GM21576 (cell line): ENCODE measurements at regions not wholly inside any gene's neighbourhood (a gene's known extent, or its start where the extent isn't known, plus 50 kb on each side); places are given as distances from the start of the nearest gene placed in this dataset.
"Not testable (repeated sequence)": the region's sequence is repeated elsewhere in the genome, so short reads cannot be mapped to it uniquely, and the experiment has no call there.

Experiments
- ATAC-seq: cut with Tn5 transposase; IDR thresholded peaks from one replicate; pipeline ENCODE4 v1.9.1; 2021; ENCODE audit warnings: mild to moderate bottlenecking, moderate library complexity; ENCODE audit not compliant: unreplicated experiment

DNA sequence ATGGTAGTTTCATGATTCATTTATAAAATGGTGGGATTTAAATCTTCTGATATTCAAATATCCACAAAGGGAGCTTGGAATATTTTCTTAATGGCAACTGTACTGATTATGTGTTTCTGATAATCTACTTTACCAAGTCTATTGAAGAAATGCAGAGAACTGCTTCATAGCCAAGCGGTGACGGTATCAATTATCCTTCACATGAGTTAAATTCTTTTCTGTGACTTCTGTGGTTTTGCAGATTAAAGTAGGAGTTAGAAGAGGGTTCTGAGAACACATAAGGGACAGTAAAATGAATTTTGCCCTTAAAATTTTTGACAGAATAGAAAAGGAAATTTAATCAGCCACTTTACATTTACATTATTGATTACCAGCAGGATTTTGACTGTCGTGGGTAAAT, 563.2 kb downstream of the GBE1 start:
- no peak for ATAC-seq

DNA sequence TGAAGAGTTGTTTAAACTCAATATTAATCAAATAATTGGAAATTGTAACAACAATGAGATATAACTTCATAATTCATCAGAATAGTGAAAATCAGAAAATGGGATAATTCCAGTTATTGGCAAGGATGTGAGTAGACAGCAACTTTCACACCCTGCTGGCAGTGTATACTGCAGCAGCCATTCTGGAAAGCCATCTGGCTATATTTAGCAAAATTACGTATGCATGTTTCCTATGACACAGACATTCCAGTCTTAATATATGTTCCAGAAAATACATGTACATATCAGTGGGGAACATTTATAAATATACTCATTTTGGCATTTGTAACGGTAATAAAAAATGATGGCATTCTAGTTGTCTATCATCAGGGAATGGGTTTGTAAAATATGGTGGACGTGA, 564.1 kb downstream of the GBE1 start:
- ATAC-seq = no peak

DNA sequence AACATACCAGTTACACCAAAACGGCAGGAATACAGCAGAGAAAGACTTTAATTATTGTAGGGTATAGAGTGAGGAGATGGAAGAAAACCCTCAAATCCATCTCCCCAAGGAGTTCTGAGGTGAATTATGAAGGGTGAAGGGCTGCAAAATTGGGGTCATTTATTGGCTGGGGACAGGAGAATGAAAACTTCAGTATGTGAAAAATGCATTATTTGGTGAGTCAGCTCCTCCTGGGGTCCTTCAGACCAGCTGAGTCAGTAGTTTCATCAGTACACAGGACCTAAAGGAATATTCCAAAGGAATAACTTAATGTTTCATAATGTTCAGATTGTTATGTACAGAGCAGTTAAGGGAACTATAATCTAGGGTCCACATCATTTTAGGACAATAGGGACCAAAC, 566.0 kb downstream of the GBE1 start:
- no peak for ATAC-seq

DNA sequence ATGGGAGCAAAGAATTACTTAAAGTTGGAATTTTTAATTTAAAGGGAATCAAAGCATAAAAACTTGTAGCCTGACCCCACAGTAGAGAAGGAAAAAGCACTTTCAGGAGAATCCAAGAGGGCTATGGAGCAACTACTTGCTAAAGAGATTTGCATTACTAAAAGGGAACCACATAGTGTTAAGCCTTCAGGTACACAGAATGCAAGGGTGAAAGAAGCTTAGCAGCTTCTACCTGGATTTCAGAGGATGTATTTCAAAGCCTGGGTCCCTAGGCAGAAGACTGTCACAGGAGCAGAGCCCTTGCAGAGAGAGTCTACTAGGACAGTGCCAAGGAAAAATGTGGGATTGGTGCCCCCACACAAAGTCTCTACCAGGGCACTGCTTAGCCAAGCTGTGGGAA, 575.0 kb downstream of the GBE1 start:
- no peak for ATAC-seq

DNA sequence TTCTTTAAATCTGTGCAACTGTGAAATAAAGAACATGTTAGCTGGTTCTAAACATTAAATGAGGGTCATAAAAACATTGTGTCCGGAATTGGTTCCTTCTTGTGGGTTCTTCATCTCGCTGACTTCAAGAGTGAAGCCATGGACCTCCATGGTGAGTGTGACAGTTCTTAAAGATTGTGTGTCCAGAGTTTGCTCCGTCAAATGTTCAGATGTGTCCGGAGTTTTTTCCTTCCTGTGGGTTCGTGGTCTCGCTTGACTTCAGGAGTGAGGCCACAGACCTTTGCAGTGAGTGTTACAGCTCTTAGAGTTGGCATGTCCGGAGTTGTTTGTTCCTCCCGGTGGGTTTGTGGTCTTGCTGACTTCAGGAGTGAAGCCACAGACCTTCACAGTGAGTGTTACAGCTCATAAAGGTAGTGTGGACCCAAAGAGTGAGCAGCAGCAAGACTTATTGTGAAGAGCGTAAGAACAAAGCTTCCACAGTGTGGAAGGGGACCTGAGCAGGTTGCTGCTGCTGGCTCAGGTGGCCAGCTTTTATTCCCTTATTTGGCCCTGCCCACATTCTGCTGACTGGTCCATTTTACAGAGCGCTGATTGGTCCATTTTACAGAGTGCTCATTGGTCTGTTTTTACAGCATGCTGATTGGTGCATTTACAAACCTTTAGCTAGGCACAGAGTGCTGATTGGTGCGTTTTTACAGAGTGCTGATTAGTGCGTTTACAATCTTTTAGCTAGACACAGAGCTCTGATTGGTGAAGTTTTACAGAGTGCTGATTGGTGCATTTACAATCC, 579.2 kb downstream of the GBE1 start:
- ATAC-seq = not testable (repeated sequence)

DNA sequence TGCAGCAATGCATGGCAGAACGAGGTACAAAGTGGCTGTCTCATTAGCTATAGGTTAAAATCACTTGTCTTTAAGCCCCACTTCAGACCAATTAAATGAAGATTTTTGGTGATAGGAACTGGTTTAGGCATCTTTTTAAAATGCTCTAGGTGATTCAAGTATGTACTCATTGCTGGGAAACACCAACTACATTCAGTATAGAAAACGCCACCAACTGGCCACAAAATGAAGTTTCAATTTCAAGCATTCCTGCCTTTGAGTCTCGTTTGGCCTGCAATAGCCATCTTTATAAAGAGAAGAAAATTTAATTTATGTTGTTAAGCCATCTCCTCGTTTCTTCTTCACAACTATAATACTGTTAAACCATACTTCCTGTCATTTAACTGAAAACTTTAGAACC, 587.9 kb downstream of the GBE1 start:
- ATAC-seq = no peak

DNA sequence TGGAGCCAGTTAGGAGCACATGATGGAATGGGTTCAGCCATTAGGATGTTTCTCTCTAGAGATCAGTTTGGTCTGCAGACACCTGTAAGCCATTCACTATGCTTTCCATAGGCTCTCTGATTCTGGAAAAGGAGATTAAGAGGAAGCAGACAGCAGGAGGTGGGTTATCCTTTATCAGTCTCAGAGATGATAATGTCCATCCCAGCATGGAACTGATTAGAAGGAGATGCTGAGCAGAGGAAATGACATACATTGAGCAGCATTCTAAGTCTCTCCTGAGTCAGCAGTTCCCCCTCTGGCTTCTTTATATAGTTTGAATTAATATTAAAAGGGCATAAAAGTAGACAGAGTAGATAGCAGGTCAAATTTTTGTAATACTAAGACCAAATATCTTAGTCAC, 591.1 kb downstream of the GBE1 start:
- ATAC-seq = no peak

DNA sequence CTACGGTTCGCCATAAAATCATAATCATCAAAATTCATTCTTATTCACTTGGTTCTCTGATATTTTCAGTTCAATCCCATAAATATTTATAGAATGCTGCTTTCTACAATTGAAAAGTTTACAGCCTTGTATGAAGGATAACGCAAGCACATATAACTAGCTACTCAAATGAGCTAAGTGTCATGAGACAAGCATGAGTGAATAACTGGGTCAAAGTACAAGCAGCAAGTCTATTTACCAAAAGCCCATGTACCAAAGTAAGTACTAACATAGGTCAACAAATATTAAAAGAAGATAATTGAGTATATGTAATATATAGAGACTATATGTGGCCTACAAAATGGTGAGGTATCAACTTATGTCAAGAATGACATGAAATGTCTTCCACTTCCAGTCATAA, 596.6 kb downstream of the GBE1 start:
- ATAC-seq = no peak

DNA sequence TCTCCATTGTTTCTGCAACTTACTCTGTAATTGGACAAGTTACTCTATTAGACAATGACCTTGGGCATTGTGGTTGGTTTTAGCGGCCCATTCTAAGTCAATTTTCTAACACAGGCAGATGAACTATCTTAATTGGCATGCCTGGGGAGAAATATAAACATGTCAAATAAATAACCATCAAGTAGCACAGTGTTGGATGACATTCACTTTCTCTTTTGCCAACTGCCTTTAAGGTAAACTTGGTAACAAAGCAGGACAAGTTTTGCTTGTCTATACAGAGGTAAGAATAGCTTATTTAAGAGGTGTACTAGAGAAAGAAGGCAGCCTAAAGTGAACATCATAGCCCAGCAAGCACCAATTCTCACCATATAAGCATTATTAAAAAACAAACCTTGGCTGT, 599.6 kb downstream of the GBE1 start:
- no peak for ATAC-seq

DNA sequence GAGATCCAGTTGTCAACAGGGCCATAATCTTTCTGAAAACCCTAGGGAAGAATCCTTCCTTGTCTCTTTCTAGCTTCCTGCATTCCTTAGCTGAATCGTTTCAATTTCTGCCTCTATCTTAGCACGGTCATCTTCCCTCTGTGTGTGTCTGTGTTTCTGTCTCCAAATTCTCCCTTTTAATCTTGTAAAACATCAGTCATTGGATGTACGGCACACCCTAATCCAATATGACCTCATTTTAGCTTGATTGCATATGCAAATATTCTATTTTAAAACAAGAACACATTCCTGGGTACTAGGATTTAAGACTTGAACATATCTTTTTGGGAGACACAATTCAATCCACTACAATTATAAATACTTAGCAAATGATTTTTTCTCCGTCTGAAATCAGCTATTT, 600.3 kb downstream of the GBE1 start:
- ATAC-seq = no peak

DNA sequence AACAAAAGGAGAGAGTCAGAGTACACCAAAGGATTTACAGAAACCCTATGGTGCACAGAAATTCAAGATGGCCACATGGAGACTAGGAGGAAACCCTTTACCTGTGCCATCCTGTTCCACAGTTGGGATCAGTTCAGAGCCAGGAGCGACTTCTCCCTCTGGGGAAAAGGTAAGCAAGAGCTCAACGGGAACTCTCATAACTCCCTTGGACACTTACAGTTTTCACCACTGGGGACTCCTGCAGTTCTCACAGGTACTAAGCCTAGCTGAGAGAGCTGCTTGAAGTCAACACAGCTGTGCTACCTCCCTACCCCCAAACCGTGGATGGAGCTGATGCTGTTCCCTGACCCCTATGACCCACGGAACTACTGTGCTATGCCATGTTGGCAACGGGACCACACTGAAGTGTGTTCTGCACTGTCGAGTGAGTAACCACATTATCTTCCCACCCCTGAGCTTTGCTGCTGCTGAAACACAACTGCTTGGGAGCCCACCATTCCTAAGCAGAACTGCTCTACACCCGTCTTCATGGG, 606.8 kb downstream of the GBE1 start:
- ATAC-seq = no peak

DNA sequence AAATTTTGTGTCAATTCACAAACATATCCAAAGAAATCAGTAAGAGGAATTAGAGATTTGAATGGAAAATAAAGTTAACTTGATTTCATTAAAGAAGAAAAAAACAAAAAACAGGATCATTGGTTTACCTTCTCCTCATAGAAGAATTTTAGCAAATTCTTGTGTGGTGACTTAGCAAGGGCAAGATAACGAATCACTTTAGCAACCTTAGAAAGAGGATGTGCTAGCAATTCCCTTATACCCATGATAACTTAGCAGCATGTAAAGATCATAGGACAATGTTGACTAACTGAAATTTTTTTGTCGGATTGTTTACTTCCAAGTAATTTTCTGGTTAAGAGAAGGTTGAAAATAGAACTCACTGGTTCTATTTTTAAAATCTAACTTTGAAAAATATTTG, 609.3 kb downstream of the GBE1 start:
- no peak for ATAC-seq

DNA sequence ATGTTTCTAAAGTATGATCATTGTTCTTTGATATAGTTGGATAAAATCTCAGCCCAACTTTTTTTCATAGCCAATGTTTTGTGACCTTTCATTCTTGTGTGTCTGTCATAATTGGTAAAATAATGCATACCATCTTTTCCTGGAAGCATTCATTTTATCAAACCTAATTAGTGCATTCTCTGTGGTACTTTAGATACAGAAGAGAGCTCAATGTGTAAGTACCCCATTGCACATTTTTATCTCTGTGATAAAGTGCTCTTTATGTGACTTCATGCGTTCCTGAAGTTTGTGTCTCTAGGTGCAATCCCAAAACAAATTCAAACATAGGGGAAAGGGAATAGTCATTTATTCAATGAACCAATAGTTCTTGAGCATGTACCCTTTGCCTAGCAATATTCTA, 628.5 kb downstream of the GBE1 start:
- no peak for ATAC-seq

DNA sequence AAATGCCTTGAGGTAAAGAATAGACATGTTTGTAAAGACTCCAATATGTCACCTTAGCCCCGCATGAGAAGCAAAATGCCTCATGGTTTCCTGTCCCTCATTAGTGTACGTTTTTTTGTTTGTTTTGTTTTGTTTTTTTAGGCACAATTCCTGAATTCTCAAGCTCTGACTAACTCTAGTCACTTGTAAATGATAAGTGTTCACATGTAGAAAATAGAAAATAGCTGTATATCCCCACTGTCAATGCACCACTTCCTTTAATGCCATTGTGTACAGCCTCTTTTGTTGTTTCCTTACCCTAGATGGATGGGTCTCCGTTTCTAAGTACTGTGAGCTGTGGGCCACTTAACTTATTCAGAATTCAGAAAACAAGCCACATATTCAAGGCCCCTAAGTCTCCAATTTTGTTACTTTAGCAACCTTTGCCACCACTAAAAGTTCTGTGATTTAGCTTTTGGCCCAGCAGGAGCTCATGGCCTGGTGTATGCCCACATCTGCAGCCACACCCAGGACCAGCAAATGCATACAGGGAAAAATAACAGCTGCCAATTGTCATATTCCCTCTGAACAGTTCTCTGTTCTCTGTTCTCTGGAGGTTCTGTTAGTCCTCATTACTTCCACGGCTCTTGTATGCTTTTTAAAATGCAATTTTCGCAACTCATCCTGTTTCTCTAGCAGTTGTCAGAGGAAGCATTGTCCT, 655.5 kb downstream of the GBE1 start:
- ATAC-seq = no peak

DNA sequence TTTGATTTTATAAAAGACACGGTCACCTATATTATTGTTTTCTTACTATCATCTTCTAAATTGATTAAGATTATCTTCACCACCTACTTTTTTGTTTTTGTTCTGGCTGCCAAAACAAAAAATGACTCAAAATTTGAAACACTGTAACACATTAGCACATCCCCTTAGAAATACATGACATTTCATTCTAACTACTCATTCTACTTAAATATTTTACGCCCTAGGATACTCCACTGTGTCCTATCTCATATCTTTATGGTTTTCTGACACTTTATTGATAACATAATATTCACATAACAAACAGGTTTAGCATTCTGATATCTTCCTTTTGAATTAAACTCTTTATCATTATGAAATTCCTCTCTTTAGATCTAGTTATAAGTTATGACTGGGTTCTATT, 656.2 kb downstream of the GBE1 start:
- no peak for ATAC-seq

DNA sequence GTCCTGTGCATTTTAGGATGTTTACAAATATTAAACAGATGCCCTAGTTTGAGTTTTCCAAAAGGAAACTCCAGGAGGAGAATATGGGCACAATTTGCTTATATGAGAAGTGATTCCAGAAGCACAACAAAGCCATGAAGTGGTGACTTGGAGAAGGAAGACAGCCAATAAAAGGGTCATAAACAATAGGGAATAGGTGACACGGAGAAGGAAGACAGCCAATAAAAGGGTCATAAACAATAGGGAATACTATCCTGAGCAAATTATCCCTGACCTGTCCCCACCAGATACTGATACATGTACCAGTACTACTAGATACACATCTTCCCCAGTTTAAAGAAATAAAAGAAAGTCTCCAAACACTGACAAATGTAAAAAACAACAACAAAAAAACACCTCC, 663.6 kb downstream of the GBE1 start:
- ATAC-seq = no peak

DNA sequence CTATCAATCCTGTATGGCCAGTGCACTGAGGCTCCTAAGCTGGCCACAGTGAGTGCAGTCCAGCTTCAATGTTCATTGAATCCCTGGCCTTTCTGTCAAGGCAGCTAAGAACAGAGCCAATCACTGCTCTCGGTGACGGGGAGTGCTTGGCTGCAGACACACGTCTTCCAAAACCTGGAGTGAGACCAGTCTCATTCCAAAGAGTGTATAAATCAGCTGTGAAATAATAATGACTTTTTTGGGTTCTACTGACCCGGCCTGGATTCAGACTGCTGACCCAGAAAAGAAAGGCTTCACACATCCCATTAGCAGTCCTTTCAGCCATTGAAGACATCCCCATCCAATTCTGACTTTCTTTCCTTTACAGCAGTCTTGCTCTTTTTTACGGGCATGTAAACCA, 665.5 kb downstream of the GBE1 start:
- no peak for ATAC-seq

DNA sequence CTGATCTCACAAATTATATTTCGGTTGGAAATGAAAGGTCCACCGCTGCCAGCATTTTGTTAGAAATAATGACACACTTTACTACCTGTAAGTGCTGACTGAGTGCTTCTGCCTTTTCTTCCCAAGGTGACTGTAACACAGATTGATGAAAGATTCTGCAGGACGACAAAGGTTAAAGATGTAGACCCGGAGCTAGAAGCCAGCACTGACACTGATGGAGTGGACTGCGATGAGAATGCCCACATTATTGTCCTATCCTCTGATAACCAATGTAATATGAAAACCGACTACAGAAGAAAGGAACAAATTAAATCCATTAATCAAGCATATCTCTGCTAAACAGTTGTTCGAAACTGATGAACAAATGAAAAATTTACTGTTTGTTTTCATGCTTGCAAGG, 666.5 kb downstream of the GBE1 start:
- ATAC-seq = no peak

DNA sequence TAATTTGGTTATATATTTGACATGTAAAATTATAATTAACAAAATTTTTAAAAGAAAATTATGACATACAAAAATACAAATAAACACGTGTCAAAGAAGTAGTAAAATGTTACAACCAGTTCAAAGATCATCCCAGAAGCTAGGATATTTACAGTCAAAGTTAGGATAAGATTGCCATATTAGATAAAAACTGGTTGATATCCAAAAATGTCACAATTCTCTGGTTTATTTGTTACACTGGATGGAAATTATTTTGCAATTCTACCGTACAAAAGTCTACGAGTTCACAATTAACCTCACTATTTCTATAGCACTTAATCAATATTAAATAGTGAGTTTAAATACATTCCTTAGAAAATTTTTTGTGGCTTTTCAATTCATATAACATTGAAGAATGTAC, 673.8 kb downstream of the GBE1 start:
- ATAC-seq = no peak

DNA sequence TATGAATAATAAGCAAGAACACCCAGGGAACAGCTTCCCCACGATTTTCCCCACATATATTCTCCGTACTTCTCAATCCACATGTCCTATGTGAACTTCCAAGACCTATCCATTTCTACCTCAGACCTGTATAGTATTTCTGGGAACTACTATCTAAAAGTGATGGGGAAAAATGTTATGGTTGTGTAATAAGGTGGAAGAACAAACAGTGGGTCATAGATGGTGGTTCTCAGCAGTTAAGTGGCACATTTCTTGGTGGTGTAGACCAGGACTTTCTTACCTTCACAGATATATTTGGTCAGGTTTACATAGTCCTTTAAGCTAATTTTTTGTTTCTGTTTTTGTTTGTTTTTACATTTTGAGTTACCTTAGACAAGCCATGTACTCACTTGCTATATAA, 675.1 kb downstream of the GBE1 start:
- ATAC-seq = no peak

DNA sequence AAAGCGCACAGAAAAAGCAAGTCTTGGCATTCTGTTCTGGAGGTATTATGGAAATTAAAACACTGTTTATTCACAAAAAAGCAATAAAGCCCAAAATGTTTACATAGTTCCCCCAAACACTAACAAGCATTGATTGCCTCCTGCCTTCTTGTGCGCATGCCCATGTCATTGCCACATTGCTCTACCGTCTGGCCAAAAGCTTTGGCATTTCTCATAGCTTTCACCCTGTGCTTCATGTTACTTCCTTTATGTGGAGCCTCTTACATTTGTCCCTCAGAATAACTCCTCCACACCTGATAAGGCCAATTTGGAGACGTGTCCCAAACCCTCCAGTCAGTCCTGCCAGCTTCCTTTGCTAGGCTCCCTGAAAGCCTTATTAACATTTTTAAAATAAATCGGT, 680.8 kb downstream of the GBE1 start:
- no peak for ATAC-seq

DNA sequence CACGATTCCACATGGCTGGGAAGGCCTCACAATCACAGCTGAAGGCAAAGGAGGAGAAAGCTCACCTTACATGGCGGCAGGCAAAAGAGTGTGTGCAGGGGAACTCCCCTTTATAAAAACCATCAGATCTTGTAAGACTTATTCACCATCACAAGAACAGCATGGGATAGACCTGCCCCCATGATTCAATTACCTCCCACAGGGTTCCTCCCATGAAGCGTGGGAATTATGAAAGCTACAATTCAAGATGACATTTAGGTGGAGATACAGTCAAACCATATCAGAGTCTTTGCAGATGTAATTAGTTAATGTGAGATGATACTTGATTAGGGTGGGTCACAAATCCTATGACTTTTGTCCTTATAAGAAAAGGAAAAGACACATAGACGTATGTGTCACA, 688.9 kb downstream of the GBE1 start:
- ATAC-seq = no peak

DNA sequence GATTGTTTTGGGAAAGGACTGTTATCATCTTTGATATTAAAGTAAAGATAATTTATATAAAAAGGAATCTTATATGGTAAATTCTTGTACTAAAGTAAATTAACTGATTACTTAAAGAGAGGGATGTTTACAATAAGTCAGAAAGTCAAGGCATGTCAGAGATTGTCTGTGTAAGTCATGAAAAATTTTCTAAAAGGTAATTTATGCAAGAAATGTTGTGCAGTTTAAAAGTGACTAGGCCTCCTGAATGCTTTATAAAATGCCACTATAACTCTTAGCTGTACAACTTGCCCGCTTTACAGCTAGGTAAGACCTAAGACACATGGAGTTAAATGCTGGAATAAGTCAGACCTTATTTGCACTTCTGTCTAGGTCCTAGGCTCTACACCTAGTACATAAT, 692.9 kb downstream of the GBE1 start:
- ATAC-seq = no peak
